H9 (cell line): ENCODE measurements at regions not wholly inside any gene's neighbourhood (a gene's known extent, or its start where the extent isn't known, plus 50 kb on each side); places are given as distances from the start of the nearest gene placed in this dataset.

Source experiments
- DNase-seq: peaks from one replicate; pipeline ENCODE4 v3.0.0-alpha.2; 2017
- H2AFZ ChIP-seq: one replicate; pipeline ENCODE4 v1.6.1; 2013; ENCODE audit warnings: mild to moderate bottlenecking, low read length, control low read depth, moderate library complexity
- H2AK5ac ChIP-seq: 2 replicates; pipeline ENCODE4 v1.6.1; 2013; ENCODE audit warnings: low read length, control low read depth, mixed read lengths; ENCODE audit not compliant: insufficient read length
- H2BK120ac ChIP-seq: one replicate; pipeline ENCODE4 v1.6.1; 2013; ENCODE audit warnings: low read depth, mild to moderate bottlenecking, low read length, control low read depth, inconsistent platforms; ENCODE audit not compliant: poor library complexity, severe bottlenecking
- H2BK12ac ChIP-seq: 2 replicates; pipeline ENCODE4 v1.6.1; 2013; ENCODE audit warnings: low read length, control low read depth, mixed read lengths, low read depth; ENCODE audit not compliant: insufficient read length
- H2BK15ac ChIP-seq: 2 replicates; pipeline ENCODE4 v1.6.1; 2013; ENCODE audit warnings: low read depth, low read length, control low read depth
- H2BK20ac ChIP-seq: one replicate; pipeline ENCODE4 v1.6.1; 2013; ENCODE audit warnings: low read depth, mild to moderate bottlenecking, low read length, control low read depth, inconsistent platforms; ENCODE audit not compliant: poor library complexity, severe bottlenecking
- H2BK5ac ChIP-seq: 2 replicates; pipeline ENCODE4 v1.6.1; 2013; ENCODE audit warnings: low read length, control low read depth, mixed read lengths; ENCODE audit not compliant: insufficient read length
- H3K14ac ChIP-seq: 2 replicates; pipeline ENCODE4 v1.6.1; 2013; ENCODE audit warnings: low read length, control low read depth; ENCODE audit not compliant: insufficient read depth
- H3K18ac ChIP-seq: 2 replicates; pipeline ENCODE4 v1.6.1; 2013; ENCODE audit warnings: low read depth, mild to moderate bottlenecking, mixed read lengths, low read length, control low read depth; ENCODE audit not compliant: insufficient read length
- H3K23ac ChIP-seq: 2 replicates; pipeline ENCODE4 v1.6.1; 2013; ENCODE audit warnings: low read length, control low read depth, mixed read lengths, low read depth; ENCODE audit not compliant: insufficient read length
- H3K23me2 ChIP-seq: 2 replicates; pipeline ENCODE4 v1.6.1; 2013; ENCODE audit warnings: low read depth, mild to moderate bottlenecking, mixed read lengths, low read length, control low read depth; ENCODE audit not compliant: insufficient read length, poor library complexity, severe bottlenecking
- H3K27ac ChIP-seq: 2 replicates; pipeline ENCODE4 v1.5.1; 2013; ENCODE audit warnings: low read length, control low read depth, mixed read lengths, low read depth; ENCODE audit not compliant: insufficient read length
- H3K27me3 ChIP-seq: 2 replicates; pipeline ENCODE4 v1.6.1; 2013; ENCODE audit warnings: low read length, control low read depth, inconsistent platforms; ENCODE audit not compliant: insufficient read depth
- H3K4ac ChIP-seq: 2 replicates; pipeline ENCODE4 v1.6.1; 2013; ENCODE audit warnings: low read depth, mild to moderate bottlenecking, control low read depth, inconsistent platforms, low read length, moderate library complexity
- H3K4me1 ChIP-seq: 2 replicates; pipeline ENCODE4 v1.6.1; 2013; ENCODE audit warnings: low read length, control low read depth, inconsistent platforms; ENCODE audit not compliant: insufficient read depth
- H3K4me2 ChIP-seq: 2 replicates; pipeline ENCODE4 v1.6.1; 2013; ENCODE audit warnings: low read length, control low read depth, mixed read lengths; ENCODE audit not compliant: insufficient read length, insufficient read depth
- H3K56ac ChIP-seq: 2 replicates; pipeline ENCODE4 v1.6.1; 2013; ENCODE audit warnings: low read depth, mild to moderate bottlenecking, mixed read lengths, low read length, control low read depth; ENCODE audit not compliant: insufficient read length
- H3K79me1 ChIP-seq: 2 replicates; pipeline ENCODE4 v1.6.1; 2013; ENCODE audit warnings: low read depth, mild to moderate bottlenecking, moderate library complexity, low read length, control low read depth, inconsistent platforms; ENCODE audit not compliant: insufficient read depth, poor library complexity, severe bottlenecking
- H3K79me2 ChIP-seq: 2 replicates; pipeline ENCODE4 v1.6.1; 2013; ENCODE audit warnings: low read length, control low read depth, inconsistent platforms; ENCODE audit not compliant: insufficient read depth
- H3K9ac ChIP-seq: 2 replicates; pipeline ENCODE4 v1.6.1; 2013; ENCODE audit warnings: low read length, control low read depth, mixed read lengths; ENCODE audit not compliant: insufficient read length; ENCODE audit errors: extremely low read depth
- H3K9me3 ChIP-seq: one replicate; pipeline ENCODE4 v1.6.1; 2013; ENCODE audit warnings: low read depth, low read length, inconsistent platforms; ENCODE audit not compliant: control insufficient read depth
- H3T11ph ChIP-seq: one replicate; pipeline ENCODE4 v1.6.1; 2013; ENCODE audit warnings: mild to moderate bottlenecking, low read length, control low read depth, inconsistent platforms
- H4K20me1 ChIP-seq: one replicate; pipeline ENCODE4 v1.6.1; 2013; ENCODE audit not compliant: control insufficient read depth, insufficient read length, insufficient read depth
- H4K5ac ChIP-seq: 2 replicates; pipeline ENCODE4 v1.6.1; 2013; ENCODE audit warnings: low read depth, mild to moderate bottlenecking, mixed read lengths, low read length, control low read depth; ENCODE audit not compliant: insufficient read length
- H4K8ac ChIP-seq: replicated peaks from 2 replicates; pipeline ENCODE4 v1.6.1; 2013; ENCODE audit warnings: low read length, control low read depth, mixed read lengths, low read depth; ENCODE audit not compliant: insufficient read length
- H4K91ac ChIP-seq: 2 replicates; pipeline ENCODE4 v1.6.1; 2013; ENCODE audit warnings: low read depth, mild to moderate bottlenecking, moderate library complexity, mixed read lengths, low read length, control low read depth; ENCODE audit not compliant: insufficient read length
- H3K27ac Mint-ChIP-seq, 3 experiments: 2 replicates in 2 of 3; 3 replicates in 1 of 3; pipeline ENCODE4 v1.8.0; 2020 to 2021; ENCODE audit warnings: mixed read lengths in 3 of 3, mild to moderate bottlenecking in 1 of 3, moderate library complexity in 1 of 3
- H3K27me3 Mint-ChIP-seq: 2 replicates; pipeline ENCODE4 v1.8.0; 2021; ENCODE audit warnings: low read depth, mild to moderate bottlenecking, moderate library complexity, mixed read lengths
- H3K36me3 Mint-ChIP-seq, 3 experiments: 2 replicates in 2 of 3; 3 replicates in 1 of 3; pipeline ENCODE4 v1.8.0; 2020 to 2021; ENCODE audit warnings: low read depth in 3 of 3, mixed read lengths in 3 of 3; ENCODE audit not compliant: insufficient read depth in 1 of 3
- H3K4me1 Mint-ChIP-seq, 2 experiments: 2 replicates each; pipeline ENCODE4 v1.8.0; 2020; ENCODE audit warnings: mixed read lengths in 2 of 2
- H3K4me3 Mint-ChIP-seq, 2 experiments: 2 replicates in 1 of 2; 3 replicates in 1 of 2; pipeline ENCODE4 v1.8.0; 2020 to 2021; ENCODE audit warnings: mild to moderate bottlenecking in 2 of 2, mixed read lengths in 2 of 2, moderate library complexity in 1 of 2
- H3K9me3 Mint-ChIP-seq, 2 experiments: 2 replicates in 1 of 2; 3 replicates in 1 of 2; pipeline ENCODE4 v1.8.0; 2020; ENCODE audit warnings: mild to moderate bottlenecking in 2 of 2, mixed read lengths in 2 of 2, moderate library complexity in 1 of 2
- WGBS: extraction: QIAGEN DNeasy Blood & Tissue Kit; methylation state at CpG from one replicate; pipeline ENCODE4 v1.1.7; 2013; ENCODE audit warnings: missing lambda C conversion rate, low lambda C conversion rate, mixed read lengths; ENCODE audit not compliant: insufficient read length; ENCODE audit errors: extremely low coverage; 5-methylcytosine and 5-hydroxymethylcytosine counted together
- TF ChIP-seq, protein P1 (sequence below): fragments of 200-600 bp; sonication (generic); conservative IDR thresholded peaks from 3 replicates; pipeline ENCODE4 v1.8.0; 2021; ENCODE audit warnings: antibody characterized with exemption, mild to moderate bottlenecking

DNA sequence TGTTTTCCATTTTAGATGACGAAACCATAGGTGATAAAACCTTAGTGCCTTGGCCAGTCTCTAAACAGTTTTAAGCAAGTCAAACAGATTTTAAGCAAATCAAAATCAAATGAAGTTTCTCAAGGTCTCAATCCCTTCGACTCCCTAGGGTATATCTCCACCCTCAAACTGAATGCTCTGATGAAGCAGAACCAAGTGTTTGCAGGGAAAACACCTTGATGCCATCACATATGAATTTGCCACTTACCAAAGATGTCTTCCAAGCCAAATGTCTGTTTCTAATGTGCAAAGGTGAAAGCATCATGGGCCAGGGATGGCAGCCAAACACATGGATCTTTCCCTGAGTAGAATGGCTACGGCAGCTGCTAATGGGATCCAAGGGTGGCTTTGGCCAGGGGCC is 116.4 kb upstream of the COP1 start:
- Histone ChIP-seq H3K27ac (no peak overlapping the region), H3K9me3 (no peaks in the 10 kb centered on the region), H3K23ac (no peak overlapping the region), H2BK5ac (no peak overlapping the region), H3K14ac (no peak overlapping the region), H3K79me2 (no peaks in the 10 kb centered on the region), H3K4me2 (no peak overlapping the region), H2AK5ac (no peak overlapping the region), H3T11ph (no peak overlapping the region), H3K18ac (no peak overlapping the region), H3K79me1 (no peaks in the 10 kb centered on the region), H4K91ac (no peak overlapping the region), H2AFZ (no peak overlapping the region), H2BK12ac (no peak overlapping the region), H3K23me2 (no peaks in the 10 kb centered on the region), H2BK120ac (no peak overlapping the region), H3K4ac (no peak overlapping the region), H3K4me1 (no peaks in the 10 kb centered on the region), H2BK15ac (no peak overlapping the region), H3K27me3 (no peaks in the 10 kb centered on the region), H4K5ac (no peak overlapping the region), H3K56ac (no peak overlapping the region), H2BK20ac (no peak overlapping the region), H4K20me1 (no peaks in the 10 kb centered on the region), H3K9ac (no peak overlapping the region), H4K8ac (no peak overlapping the region)
- Mint-ChIP-seq H3K27me3 (no peaks in the 10 kb centered on the region), H3K4me3 (no peak overlapping the region), H3K27ac (no peak overlapping the region), H3K9me3 (no peaks in the 10 kb centered on the region), H3K36me3 (no peaks in the 10 kb centered on the region), H3K4me1 (no peaks in the 10 kb centered on the region)
- no peak for DNase-seq
- TF ChIP-seq, protein P1, sequence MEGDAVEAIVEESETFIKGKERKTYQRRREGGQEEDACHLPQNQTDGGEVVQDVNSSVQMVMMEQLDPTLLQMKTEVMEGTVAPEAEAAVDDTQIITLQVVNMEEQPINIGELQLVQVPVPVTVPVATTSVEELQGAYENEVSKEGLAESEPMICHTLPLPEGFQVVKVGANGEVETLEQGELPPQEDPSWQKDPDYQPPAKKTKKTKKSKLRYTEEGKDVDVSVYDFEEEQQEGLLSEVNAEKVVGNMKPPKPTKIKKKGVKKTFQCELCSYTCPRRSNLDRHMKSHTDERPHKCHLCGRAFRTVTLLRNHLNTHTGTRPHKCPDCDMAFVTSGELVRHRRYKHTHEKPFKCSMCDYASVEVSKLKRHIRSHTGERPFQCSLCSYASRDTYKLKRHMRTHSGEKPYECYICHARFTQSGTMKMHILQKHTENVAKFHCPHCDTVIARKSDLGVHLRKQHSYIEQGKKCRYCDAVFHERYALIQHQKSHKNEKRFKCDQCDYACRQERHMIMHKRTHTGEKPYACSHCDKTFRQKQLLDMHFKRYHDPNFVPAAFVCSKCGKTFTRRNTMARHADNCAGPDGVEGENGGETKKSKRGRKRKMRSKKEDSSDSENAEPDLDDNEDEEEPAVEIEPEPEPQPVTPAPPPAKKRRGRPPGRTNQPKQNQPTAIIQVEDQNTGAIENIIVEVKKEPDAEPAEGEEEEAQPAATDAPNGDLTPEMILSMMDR, result no peak
- WGBS, result no CpG with 5 or more reads among the region's 3 CpGs
